ENCODE measurements at regions not wholly inside any gene's neighbourhood (a gene's known extent, or its start where the extent isn't known, plus 50 kb on each side); places are given as distances from the start of the nearest gene placed in this dataset.

DNA sequence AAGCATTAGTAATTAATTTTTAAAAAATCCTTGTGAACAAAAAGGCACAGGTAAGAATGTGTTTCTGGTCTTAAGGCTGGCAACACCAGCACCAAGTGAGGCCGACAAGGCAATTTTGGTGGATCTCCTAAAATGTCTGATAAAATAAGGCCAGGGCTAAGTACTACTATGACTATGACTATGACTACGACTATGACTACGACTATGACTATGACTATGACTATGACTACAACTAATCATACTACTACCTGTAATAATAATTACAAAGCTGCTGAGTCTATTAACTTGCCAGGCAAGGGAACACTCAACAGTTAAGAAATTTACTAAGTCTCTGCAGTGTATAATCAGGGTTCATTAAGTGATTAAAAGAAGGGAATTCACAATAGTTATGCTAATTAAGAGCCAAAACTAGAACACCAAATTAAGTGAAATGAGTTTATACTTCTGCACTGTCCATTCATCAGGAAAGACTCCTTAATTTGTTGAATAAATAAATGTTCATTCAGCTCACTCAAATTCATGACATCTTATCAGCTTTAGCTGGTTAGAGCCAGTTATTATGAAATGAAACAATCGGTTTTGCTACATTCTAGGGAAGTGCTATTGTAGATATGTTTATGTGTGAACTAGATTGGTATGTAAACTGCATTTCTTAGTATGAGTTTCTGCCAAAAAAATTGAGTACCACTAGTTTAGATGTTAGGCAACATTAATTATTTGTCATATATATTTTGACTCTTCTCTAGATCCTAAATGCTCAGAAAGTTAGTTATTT, 1626.2 kb upstream of the PCDH20 start:
- WGBS: 80% methylated on average over 4 of the region's 4 CpGs
- H3K4me3 ChIP-seq (ENCODE audit: low read depth in 1 of 3, low read length in 3 of 3): no peak overlapping the region

More for the DNA sequence above, 1626.2 kb upstream of the PCDH20 start:
- Histone ChIP-seq H3K4me1 (ENCODE audit: control insufficient read depth in 4 of 4, insufficient read depth in 4 of 4, low read length in 3 of 4) (no peaks in the 10 kb centered on the region), H3K27me3 (ENCODE audit: control insufficient read depth in 4 of 4, insufficient read depth in 4 of 4, low read length in 3 of 4) (no peaks in the 10 kb centered on the region), H3K36me3 (ENCODE audit: control insufficient read depth in 4 of 4, insufficient read depth in 3 of 4, low read depth in 1 of 4, low read length in 3 of 4) (no peaks in the 10 kb centered on the region), H3K9ac (ENCODE audit: low read depth in 1 of 2, low read length in 2 of 2) (no peak overlapping the region), H3K9me3 (ENCODE audit: control insufficient read depth in 4 of 4, low read length in 3 of 4) (no peaks in the 10 kb centered on the region), H3K27ac (ENCODE audit: low read depth in 1 of 2, low read length in 2 of 2) (no peak overlapping the region)
- no peak for DNase-seq (ENCODE audit: low spot score)
- TF ChIP-seq HNF4G (IDR thresholded peaks at IDR 0.05) (no peak), RXRA (IDR thresholded peaks at IDR 0.05) (no peak), RAD21 (IDR thresholded peaks at IDR 0.05) (no peak), EGR1 (IDR thresholded peaks at IDR 0.05; ENCODE audit: low read depth in 2 of 2) (no peak), SP1 (IDR thresholded peaks at IDR 0.05) (no peak), FOXA2 (IDR thresholded peaks at IDR 0.05) (no peak), YY1 (IDR thresholded peaks at IDR 0.05) (no peak), HNF4A (conservative IDR thresholded peaks at IDR 0.05) (no peak), GABPA (IDR thresholded peaks at IDR 0.05 in 1 of 2, conservative IDR thresholded peaks at IDR 0.05 in 1 of 2) (no peak), NR2F2 (IDR thresholded peaks at IDR 0.05) (no peak), FOXA1 (IDR thresholded peaks at IDR 0.05) (no peak)
- TF ChIP-seq, protein P1, sequence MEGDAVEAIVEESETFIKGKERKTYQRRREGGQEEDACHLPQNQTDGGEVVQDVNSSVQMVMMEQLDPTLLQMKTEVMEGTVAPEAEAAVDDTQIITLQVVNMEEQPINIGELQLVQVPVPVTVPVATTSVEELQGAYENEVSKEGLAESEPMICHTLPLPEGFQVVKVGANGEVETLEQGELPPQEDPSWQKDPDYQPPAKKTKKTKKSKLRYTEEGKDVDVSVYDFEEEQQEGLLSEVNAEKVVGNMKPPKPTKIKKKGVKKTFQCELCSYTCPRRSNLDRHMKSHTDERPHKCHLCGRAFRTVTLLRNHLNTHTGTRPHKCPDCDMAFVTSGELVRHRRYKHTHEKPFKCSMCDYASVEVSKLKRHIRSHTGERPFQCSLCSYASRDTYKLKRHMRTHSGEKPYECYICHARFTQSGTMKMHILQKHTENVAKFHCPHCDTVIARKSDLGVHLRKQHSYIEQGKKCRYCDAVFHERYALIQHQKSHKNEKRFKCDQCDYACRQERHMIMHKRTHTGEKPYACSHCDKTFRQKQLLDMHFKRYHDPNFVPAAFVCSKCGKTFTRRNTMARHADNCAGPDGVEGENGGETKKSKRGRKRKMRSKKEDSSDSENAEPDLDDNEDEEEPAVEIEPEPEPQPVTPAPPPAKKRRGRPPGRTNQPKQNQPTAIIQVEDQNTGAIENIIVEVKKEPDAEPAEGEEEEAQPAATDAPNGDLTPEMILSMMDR (IDR thresholded peaks at IDR 0.05; ENCODE audit: low read depth, low read length, missing input control): no peak
- TF ChIP-seq, protein P2, sequence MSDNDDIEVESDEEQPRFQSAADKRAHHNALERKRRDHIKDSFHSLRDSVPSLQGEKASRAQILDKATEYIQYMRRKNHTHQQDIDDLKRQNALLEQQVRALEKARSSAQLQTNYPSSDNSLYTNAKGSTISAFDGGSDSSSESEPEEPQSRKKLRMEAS (IDR thresholded peaks at IDR 0.05): no peak
- TF ChIP-seq, protein P3, sequence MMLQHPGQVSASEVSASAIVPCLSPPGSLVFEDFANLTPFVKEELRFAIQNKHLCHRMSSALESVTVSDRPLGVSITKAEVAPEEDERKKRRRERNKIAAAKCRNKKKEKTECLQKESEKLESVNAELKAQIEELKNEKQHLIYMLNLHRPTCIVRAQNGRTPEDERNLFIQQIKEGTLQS (IDR thresholded peaks at IDR 0.05): no peak
- TF ChIP-seq, protein P4, sequence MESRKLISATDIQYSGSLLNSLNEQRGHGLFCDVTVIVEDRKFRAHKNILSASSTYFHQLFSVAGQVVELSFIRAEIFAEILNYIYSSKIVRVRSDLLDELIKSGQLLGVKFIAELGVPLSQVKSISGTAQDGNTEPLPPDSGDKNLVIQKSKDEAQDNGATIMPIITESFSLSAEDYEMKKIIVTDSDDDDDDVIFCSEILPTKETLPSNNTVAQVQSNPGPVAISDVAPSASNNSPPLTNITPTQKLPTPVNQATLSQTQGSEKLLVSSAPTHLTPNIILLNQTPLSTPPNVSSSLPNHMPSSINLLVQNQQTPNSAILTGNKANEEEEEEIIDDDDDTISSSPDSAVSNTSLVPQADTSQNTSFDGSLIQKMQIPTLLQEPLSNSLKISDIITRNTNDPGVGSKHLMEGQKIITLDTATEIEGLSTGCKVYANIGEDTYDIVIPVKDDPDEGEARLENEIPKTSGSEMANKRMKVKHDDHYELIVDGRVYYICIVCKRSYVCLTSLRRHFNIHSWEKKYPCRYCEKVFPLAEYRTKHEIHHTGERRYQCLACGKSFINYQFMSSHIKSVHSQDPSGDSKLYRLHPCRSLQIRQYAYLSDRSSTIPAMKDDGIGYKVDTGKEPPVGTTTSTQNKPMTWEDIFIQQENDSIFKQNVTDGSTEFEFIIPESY (IDR thresholded peaks at IDR 0.05): no peak
- TF ChIP-seq, protein P5, sequence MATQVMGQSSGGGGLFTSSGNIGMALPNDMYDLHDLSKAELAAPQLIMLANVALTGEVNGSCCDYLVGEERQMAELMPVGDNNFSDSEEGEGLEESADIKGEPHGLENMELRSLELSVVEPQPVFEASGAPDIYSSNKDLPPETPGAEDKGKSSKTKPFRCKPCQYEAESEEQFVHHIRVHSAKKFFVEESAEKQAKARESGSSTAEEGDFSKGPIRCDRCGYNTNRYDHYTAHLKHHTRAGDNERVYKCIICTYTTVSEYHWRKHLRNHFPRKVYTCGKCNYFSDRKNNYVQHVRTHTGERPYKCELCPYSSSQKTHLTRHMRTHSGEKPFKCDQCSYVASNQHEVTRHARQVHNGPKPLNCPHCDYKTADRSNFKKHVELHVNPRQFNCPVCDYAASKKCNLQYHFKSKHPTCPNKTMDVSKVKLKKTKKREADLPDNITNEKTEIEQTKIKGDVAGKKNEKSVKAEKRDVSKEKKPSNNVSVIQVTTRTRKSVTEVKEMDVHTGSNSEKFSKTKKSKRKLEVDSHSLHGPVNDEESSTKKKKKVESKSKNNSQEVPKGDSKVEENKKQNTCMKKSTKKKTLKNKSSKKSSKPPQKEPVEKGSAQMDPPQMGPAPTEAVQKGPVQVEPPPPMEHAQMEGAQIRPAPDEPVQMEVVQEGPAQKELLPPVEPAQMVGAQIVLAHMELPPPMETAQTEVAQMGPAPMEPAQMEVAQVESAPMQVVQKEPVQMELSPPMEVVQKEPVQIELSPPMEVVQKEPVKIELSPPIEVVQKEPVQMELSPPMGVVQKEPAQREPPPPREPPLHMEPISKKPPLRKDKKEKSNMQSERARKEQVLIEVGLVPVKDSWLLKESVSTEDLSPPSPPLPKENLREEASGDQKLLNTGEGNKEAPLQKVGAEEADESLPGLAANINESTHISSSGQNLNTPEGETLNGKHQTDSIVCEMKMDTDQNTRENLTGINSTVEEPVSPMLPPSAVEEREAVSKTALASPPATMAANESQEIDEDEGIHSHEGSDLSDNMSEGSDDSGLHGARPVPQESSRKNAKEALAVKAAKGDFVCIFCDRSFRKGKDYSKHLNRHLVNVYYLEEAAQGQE (IDR thresholded peaks at IDR 0.05): no peak

All from liver (tissue), 8 donors.